ENCODE measurements at regions not wholly inside any gene's neighbourhood (a gene's known extent, or its start where the extent isn't known, plus 50 kb on each side); places are given as distances from the start of the nearest gene placed in this dataset.

- Histone ChIP-seq H3K4me1 (ENCODE audit: control insufficient read depth in 2 of 3, insufficient read depth in 2 of 3, low read depth in 1 of 3, low read length in 3 of 3) (no peaks in the 10 kb centered on the region), H3K36me3 (ENCODE audit: control insufficient read depth in 2 of 3, insufficient read depth in 3 of 3, low read length in 3 of 3) (no peaks in the 10 kb centered on the region), H3K27ac (ENCODE audit: low read depth in 2 of 2, low read length in 2 of 2) (no peak overlapping the region), H3K9ac (ENCODE audit: low read length in 3 of 3) (no peak overlapping the region), H3K27me3 (ENCODE audit: control insufficient read depth, insufficient read depth, low read length) (no peaks in the 10 kb centered on the region), H3K9me3 (ENCODE audit: control insufficient read depth in 2 of 3, insufficient read depth in 1 of 3, low read length in 3 of 3) (no peaks in the 10 kb centered on the region), H3K4me3 (ENCODE audit: low read length in 3 of 3) (no peak overlapping the region)
- TF ChIP-seq CTCF (IDR thresholded peaks at IDR 0.05; ENCODE audit: borderline replicate concordance, extremely low read depth, insufficient read depth): no peak
- FAIRE-seq (no peak), DNase-seq (no peak)
- intact Hi-C loops (cut with DNase I): no loop called here
These were observed 296.0 kb upstream of the MGAT5 start for GRCh38 chr2:133957724-133958480.

- H3K27me3 ChIP-seq (ENCODE audit: control insufficient read depth, insufficient read depth, low read length): no peaks in the 10 kb centered on the region
- DNase-seq (no peak), FAIRE-seq (no peak)
- H3K9ac ChIP-seq (ENCODE audit: low read length in 3 of 3): no peak overlapping the region
- H3K4me3 ChIP-seq (ENCODE audit: low read length in 3 of 3): no peak overlapping the region
- no peak overlapping the region for H3K27ac ChIP-seq (ENCODE audit: low read depth in 2 of 2, low read length in 2 of 2)
- no peaks in the 10 kb centered on the region for H3K36me3 ChIP-seq (ENCODE audit: control insufficient read depth in 2 of 3, insufficient read depth in 3 of 3, low read length in 3 of 3)
- no peaks in the 10 kb centered on the region for H3K9me3 ChIP-seq (ENCODE audit: control insufficient read depth in 2 of 3, insufficient read depth in 1 of 3, low read length in 3 of 3)
- H3K4me1 ChIP-seq (ENCODE audit: control insufficient read depth in 2 of 3, insufficient read depth in 2 of 3, low read depth in 1 of 3, low read length in 3 of 3): no peaks in the 10 kb centered on the region
- intact Hi-C loops (cut with DNase I): no loop called here
- no peak for TF ChIP-seq CTCF (IDR thresholded peaks at IDR 0.05; ENCODE audit: borderline replicate concordance, extremely low read depth, insufficient read depth)
These were observed 294.8 kb upstream of the MGAT5 start for GRCh38 chr2:133959066-133959465.

GRCh38 chr2:133966720-133967304, 287.1 kb upstream of the MGAT5 start:
- no peak overlapping the region for H3K4me3 ChIP-seq (ENCODE audit: low read length in 3 of 3)
- FAIRE-seq (no peak), DNase-seq (no peak)
- no peak for TF ChIP-seq CTCF (IDR thresholded peaks at IDR 0.05; ENCODE audit: borderline replicate concordance, extremely low read depth, insufficient read depth)
- no peaks in the 10 kb centered on the region for H3K36me3 ChIP-seq (ENCODE audit: control insufficient read depth in 2 of 3, insufficient read depth in 3 of 3, low read length in 3 of 3)
- H3K27me3 ChIP-seq (ENCODE audit: control insufficient read depth, insufficient read depth, low read length): no peaks in the 10 kb centered on the region
- intact Hi-C loops (cut with DNase I): no loop called here
- no peaks in the 10 kb centered on the region for H3K4me1 ChIP-seq (ENCODE audit: control insufficient read depth in 2 of 3, insufficient read depth in 2 of 3, low read depth in 1 of 3, low read length in 3 of 3)
- H3K9me3 ChIP-seq (ENCODE audit: control insufficient read depth in 2 of 3, insufficient read depth in 1 of 3, low read length in 3 of 3): no peaks in the 10 kb centered on the region
- no peak overlapping the region for H3K27ac ChIP-seq (ENCODE audit: low read depth in 2 of 2, low read length in 2 of 2)
- no peak overlapping the region for H3K9ac ChIP-seq (ENCODE audit: low read length in 3 of 3)
